Type B pancreatic cell (in vitro differentiated cells): ENCODE measurements at regions not wholly inside any gene's neighbourhood (a gene's known extent, or its start where the extent isn't known, plus 50 kb on each side); places are given as distances from the start of the nearest gene placed in this dataset.

Experiments used
- DNase-seq: peaks from one replicate; pipeline ENCODE4 v3.0.0; 2021; ENCODE audit warnings: mixed read lengths; ENCODE audit not compliant: unreplicated experiment; ENCODE audit errors: extremely low spot score
- H3K27ac Mint-ChIP-seq: 2 replicates; pipeline ENCODE4 v1.8.0; 2021; ENCODE audit warnings: mild to moderate bottlenecking, mixed read lengths
- H3K27me3 Mint-ChIP-seq: 2 replicates; pipeline ENCODE4 v1.8.0; 2021; ENCODE audit warnings: mixed read lengths
- H3K36me3 Mint-ChIP-seq: 2 replicates; pipeline ENCODE4 v1.8.0; 2021; ENCODE audit warnings: mixed read lengths
- H3K4me1 Mint-ChIP-seq: one replicate; pipeline ENCODE4 v1.8.0; 2021; ENCODE audit warnings: mixed read lengths; ENCODE audit not compliant: unreplicated experiment
- H3K4me3 Mint-ChIP-seq: 2 replicates; pipeline ENCODE4 v1.8.0; 2021; ENCODE audit warnings: mild to moderate bottlenecking, mixed read lengths
- H3K9me3 Mint-ChIP-seq: 2 replicates; pipeline ENCODE4 v1.8.0; 2021; ENCODE audit warnings: mixed read lengths
- TF ChIP-seq, protein P1 (sequence below): fragments of 200-600 bp; sonication (generic); conservative IDR thresholded peaks from 2 replicates; pipeline ENCODE4 v1.5.0; 2021; ENCODE audit warnings: antibody characterized with exemption, mild to moderate bottlenecking

DNA sequence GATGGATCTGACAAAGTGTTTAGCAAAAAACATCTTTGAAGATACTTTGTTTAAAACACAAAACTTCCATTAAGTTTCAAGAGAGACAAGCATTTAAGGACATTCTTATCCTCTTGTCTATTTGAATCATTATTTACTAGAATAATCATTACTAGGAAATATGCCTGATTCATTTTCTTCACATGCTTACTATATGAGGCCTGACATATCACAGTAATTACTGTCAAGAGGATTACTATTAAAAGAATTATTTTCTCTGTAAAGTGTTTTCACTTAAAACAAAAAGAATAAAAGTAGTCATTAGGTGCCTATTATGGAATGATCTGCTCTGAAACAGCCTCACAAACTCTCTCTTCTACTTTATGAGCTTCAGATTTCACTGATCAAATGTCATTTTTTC is 402.1 kb upstream of the MGAT4C start:
- TF ChIP-seq, protein P1, sequence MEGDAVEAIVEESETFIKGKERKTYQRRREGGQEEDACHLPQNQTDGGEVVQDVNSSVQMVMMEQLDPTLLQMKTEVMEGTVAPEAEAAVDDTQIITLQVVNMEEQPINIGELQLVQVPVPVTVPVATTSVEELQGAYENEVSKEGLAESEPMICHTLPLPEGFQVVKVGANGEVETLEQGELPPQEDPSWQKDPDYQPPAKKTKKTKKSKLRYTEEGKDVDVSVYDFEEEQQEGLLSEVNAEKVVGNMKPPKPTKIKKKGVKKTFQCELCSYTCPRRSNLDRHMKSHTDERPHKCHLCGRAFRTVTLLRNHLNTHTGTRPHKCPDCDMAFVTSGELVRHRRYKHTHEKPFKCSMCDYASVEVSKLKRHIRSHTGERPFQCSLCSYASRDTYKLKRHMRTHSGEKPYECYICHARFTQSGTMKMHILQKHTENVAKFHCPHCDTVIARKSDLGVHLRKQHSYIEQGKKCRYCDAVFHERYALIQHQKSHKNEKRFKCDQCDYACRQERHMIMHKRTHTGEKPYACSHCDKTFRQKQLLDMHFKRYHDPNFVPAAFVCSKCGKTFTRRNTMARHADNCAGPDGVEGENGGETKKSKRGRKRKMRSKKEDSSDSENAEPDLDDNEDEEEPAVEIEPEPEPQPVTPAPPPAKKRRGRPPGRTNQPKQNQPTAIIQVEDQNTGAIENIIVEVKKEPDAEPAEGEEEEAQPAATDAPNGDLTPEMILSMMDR, result no peak
- H3K9me3 Mint-ChIP-seq, result no peaks in the 10 kb centered on the region
- no peak for DNase-seq
- no peak overlapping the region for H3K4me3 Mint-ChIP-seq
- H3K4me1 Mint-ChIP-seq, result peaks cover 11% of the 10 kb centered on the region
- no peak overlapping the region for H3K27ac Mint-ChIP-seq
- no peaks in the 10 kb centered on the region for H3K36me3 Mint-ChIP-seq
- peaks cover 8% of the 10 kb centered on the region for H3K27me3 Mint-ChIP-seq

DNA sequence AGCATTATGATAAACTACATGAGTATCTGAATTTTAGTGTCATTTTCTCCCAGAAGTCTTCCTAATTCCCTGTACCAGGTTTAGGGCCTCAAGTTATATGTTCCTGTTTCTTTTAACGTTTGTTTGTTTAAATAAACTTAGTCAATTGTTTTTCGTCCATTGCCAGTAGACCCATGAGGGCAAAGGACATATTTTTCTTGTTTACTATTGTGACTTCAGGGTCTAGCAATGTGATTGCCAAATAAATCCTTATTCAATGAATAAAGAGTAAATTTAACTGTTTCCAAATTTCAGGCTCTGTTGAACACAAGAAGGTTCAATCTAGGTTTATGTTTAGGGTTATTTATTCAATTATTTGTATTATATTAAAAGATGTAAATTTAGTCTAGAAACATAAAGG is 391.6 kb upstream of the MGAT4C start:
- no peak overlapping the region for H3K27ac Mint-ChIP-seq
- no peaks in the 10 kb centered on the region for H3K9me3 Mint-ChIP-seq
- H3K4me3 Mint-ChIP-seq, result no peak overlapping the region
- TF ChIP-seq, protein P1, result no peak
- no peak for DNase-seq
- no peaks in the 10 kb centered on the region for H3K4me1 Mint-ChIP-seq
- peaks cover 3% of the 10 kb centered on the region for H3K27me3 Mint-ChIP-seq
- H3K36me3 Mint-ChIP-seq, result no peaks in the 10 kb centered on the region

DNA sequence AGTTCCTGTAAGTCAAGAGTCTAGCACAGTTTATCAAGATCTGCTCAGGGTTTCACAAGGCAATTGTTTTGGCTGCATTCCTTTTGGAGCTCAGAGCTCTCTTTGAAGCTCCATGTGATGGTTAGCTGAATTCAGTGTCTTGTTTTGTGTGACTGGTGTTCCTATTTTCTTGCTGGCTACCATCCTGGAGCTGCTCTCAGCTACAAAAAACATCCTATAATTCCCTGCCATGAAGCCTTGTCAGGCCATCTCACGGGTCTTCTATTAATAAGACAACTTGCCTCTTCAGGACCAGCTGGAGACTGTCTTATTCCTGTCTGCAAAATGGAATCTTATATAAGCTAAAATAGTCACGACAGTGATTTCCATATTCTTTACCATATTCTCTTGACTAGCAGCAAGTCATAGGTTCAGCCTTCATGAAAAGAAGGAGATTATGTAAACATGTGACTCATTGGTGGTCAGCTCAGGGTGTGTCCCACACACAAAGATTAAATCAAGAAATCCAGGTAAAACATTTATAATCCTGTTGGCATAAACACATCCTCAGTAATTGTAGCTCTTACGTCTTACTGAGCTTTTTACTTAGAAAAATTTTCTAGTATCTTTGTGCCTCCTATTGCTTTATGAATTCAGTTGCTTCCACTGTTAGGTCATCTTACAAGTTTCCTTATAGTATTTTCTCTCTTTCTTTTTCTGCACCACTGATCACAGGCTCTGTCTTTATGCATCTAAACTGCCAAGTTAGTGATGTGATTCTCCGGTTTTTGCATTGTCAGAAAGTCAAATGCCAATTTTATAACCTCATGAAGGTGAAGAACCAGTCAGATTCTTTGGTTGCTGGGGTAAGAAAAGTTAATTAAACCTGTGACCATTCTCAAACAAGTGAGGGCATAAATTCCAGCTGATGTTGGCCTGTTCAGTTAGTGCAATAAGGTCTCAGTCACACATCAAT is 378.5 kb upstream of the MGAT4C start:
- peaks cover 3% of the 10 kb centered on the region for H3K36me3 Mint-ChIP-seq
- H3K4me3 Mint-ChIP-seq, result no peak overlapping the region
- DNase-seq, result no peak
- H3K27ac Mint-ChIP-seq, result no peak overlapping the region
- peaks cover 3% of the 10 kb centered on the region for H3K27me3 Mint-ChIP-seq
- no peaks in the 10 kb centered on the region for H3K4me1 Mint-ChIP-seq
- no peaks in the 10 kb centered on the region for H3K9me3 Mint-ChIP-seq
- TF ChIP-seq, protein P1, result no peak

DNA sequence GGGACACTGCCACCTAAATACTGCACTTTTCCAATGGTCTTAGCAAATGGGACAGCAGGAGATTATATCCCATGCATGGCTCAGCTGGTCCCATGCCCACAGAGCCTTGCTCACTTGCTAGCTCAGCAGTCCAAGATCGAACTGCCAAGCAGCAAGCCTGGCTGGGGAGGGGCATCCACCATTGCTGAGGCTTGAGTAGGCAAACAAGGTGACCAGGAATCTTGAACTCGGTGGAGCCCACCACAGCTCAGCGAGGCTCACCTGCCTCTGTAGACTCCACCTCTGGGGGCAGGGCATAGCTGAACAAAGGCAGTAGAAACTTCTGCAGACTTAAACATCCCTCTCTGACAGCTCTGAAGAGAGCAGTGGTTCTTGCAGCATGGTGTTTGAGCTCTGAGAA is 370.8 kb upstream of the MGAT4C start:
- H3K4me3 Mint-ChIP-seq, result no peak overlapping the region

DNA sequence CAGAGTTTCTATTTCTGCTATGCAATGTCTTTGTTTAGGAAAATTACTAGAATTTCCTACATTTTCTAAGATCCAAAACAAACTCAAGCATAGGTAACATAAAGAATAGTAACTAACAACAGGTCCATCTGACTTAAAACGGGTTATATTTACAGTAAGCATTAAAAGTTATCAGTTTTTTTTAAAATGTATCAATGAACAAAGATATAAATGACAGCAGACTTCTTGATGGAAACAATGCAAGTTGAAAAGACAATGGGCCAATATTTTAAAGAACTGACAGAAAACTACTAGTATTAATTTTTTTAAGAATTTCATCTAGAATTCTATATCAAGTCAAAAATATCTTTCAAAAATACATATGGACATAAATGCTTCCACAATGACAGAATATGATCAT is 367.1 kb upstream of the MGAT4C start:
- Mint-ChIP-seq H3K36me3 (no peaks in the 10 kb centered on the region), H3K4me1 (no peaks in the 10 kb centered on the region), H3K4me3 (no peak overlapping the region), H3K9me3 (peaks cover 14% of the 10 kb centered on the region), H3K27me3 (no peaks in the 10 kb centered on the region), H3K27ac (no peak overlapping the region)
- DNase-seq, result no peak
- TF ChIP-seq, protein P1, result no peak

More for the DNA sequence above, 370.8 kb upstream of the MGAT4C start:
- no peaks in the 10 kb centered on the region for H3K4me1 Mint-ChIP-seq
- H3K36me3 Mint-ChIP-seq, result peaks cover 3% of the 10 kb centered on the region
- peaks cover 19% of the 10 kb centered on the region for H3K9me3 Mint-ChIP-seq
- no peak for DNase-seq
- H3K27ac Mint-ChIP-seq, result no peak overlapping the region
- peaks cover 3% of the 10 kb centered on the region for H3K27me3 Mint-ChIP-seq
- TF ChIP-seq, protein P1, result no peak
